ENCODE measurements at regions not wholly inside any gene's neighbourhood (a gene's known extent, or its start where the extent isn't known, plus 50 kb on each side); places are given as distances from the start of the nearest gene placed in this dataset.

GRCh38 chr5:122639864-122640263 lies 135.0 kb upstream of the SNX2 start:
- H3K36me3 ChIP-seq (ENCODE audit: control insufficient read depth in 4 of 4, insufficient read depth in 4 of 4, low read length in 4 of 4), result no peaks in the 10 kb centered on the region
- TF ChIP-seq CTCF (IDR thresholded peaks at IDR 0.05; ENCODE audit: control extremely low read depth, extremely low read depth), result no peak
- ATAC-seq (ENCODE audit: insufficient read depth, low FRiP score) (no peak), DNase-seq (no peak)
- H3K27me3 ChIP-seq (ENCODE audit: control insufficient read depth in 3 of 3, insufficient read depth in 3 of 3, low read length in 2 of 3), result no peaks in the 10 kb centered on the region
- no peak overlapping the region for H3K4me3 ChIP-seq
- peaks cover 0 to 5% (median 0%) of the 10 kb centered on the region in 4 donors for H3K9me3 ChIP-seq (ENCODE audit: control insufficient read depth in 4 of 4, insufficient read depth in 3 of 4, low read length in 3 of 4)
- H3K4me1 ChIP-seq (ENCODE audit: control insufficient read depth in 5 of 5, insufficient read depth in 5 of 5, low read length in 5 of 5), result no peaks in the 10 kb centered on the region
- no peak overlapping the region for H3K9ac ChIP-seq (ENCODE audit: insufficient read depth in 1 of 2, low read length in 2 of 2)
- 87 to 92% methylated on average over 2 of the region's 2 CpGs for WGBS, 2 donors
- H3K27ac ChIP-seq (ENCODE audit: low read depth in 1 of 2, low read length in 1 of 2), result no peak overlapping the region

GRCh38 chr5:122649080-122649479 lies 125.8 kb upstream of the SNX2 start:
- H3K4me3 ChIP-seq, result no peak overlapping the region
- no peak for DNase-seq
- 59 to 66% methylated on average over 3 of the region's 3 CpGs for WGBS, 2 donors
- peaks cover 0 to 3% (median 0%) of the 10 kb centered on the region in 5 donors for H3K4me1 ChIP-seq (ENCODE audit: control insufficient read depth in 5 of 5, insufficient read depth in 5 of 5, low read length in 5 of 5)
- H3K9ac ChIP-seq (ENCODE audit: insufficient read depth in 1 of 2, low read length in 2 of 2), result no peak overlapping the region
- TF ChIP-seq CTCF (IDR thresholded peaks at IDR 0.05; ENCODE audit: control extremely low read depth, extremely low read depth), result no peak
- no peak for ATAC-seq (ENCODE audit: insufficient read depth, low FRiP score)
- no peak overlapping the region for H3K27ac ChIP-seq (ENCODE audit: low read depth in 1 of 2, low read length in 1 of 2)
- H3K36me3 ChIP-seq (ENCODE audit: control insufficient read depth in 4 of 4, insufficient read depth in 4 of 4, low read length in 4 of 4), result no peaks in the 10 kb centered on the region
- no peaks in the 10 kb centered on the region for H3K9me3 ChIP-seq (ENCODE audit: control insufficient read depth in 4 of 4, insufficient read depth in 3 of 4, low read length in 3 of 4)
- H3K27me3 ChIP-seq (ENCODE audit: control insufficient read depth in 3 of 3, insufficient read depth in 3 of 3, low read length in 2 of 3), result no peaks in the 10 kb centered on the region

GRCh38 chr5:122653087-122654017 lies 121.5 kb upstream of the SNX2 start:
- no peaks in the 10 kb centered on the region for H3K27me3 ChIP-seq (ENCODE audit: control insufficient read depth in 3 of 3, insufficient read depth in 3 of 3, low read length in 2 of 3)
- H3K27ac ChIP-seq (ENCODE audit: low read depth in 1 of 2, low read length in 1 of 2), result no peak overlapping the region
- DNase-seq (peak in 2 of 3 donors; percentile 41 to 42), ATAC-seq (ENCODE audit: insufficient read depth, low FRiP score) (no peak)
- no peak for TF ChIP-seq CTCF (IDR thresholded peaks at IDR 0.05; ENCODE audit: control extremely low read depth, extremely low read depth)
- no peak overlapping the region for H3K4me3 ChIP-seq
- peaks cover 0 to 3% (median 0%) of the 10 kb centered on the region in 5 donors for H3K4me1 ChIP-seq (ENCODE audit: control insufficient read depth in 5 of 5, insufficient read depth in 5 of 5, low read length in 5 of 5)
- no peak overlapping the region for H3K9ac ChIP-seq (ENCODE audit: insufficient read depth in 1 of 2, low read length in 2 of 2)
- 68 to 75% methylated on average over 3 of the region's 3 CpGs for WGBS, 2 donors
- H3K36me3 ChIP-seq (ENCODE audit: control insufficient read depth in 4 of 4, insufficient read depth in 4 of 4, low read length in 4 of 4), result no peaks in the 10 kb centered on the region
- no peaks in the 10 kb centered on the region for H3K9me3 ChIP-seq (ENCODE audit: control insufficient read depth in 4 of 4, insufficient read depth in 3 of 4, low read length in 3 of 4)

Data from lung (tissue), 11 donors.